CD4-positive, alpha-beta T cell treated with Interleukin-10 for 1 hour (primary cell): ENCODE measurements at regions not wholly inside any gene's neighbourhood (a gene's known extent, or its start where the extent isn't known, plus 50 kb on each side); places are given as distances from the start of the nearest gene placed in this dataset.
"Not testable (repeated sequence)": the region's sequence is repeated elsewhere in the genome, so short reads cannot be mapped to it uniquely, and the experiment has no call there.

Source experiments
- DNase-seq: peaks from one replicate; pipeline ENCODE4 v3.0.0-alpha.2; 2020

DNA sequence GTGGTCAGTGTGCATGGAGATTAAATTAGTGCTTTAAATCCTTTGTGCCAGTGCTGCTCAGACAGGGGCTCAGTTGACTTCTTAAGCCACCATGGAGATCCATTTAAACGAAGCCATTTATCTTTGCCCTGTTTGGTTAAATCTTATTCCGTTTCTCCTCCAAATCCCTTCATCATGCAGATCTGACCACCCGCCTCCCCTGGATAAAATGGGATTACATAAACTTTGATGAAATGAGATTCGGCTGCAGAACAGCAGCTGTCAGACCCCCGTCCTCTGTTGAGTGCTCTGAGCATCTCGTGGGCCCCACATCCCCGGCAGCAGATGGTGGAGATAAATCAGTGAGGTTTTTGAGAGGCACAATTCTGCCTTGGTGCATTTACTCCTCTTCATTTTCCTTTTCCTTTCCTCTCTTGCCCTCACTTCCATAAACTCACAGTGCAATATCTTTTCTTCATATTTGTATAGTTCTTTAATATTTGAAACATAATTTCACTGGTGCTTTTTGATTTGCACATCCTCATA lies 84.4 kb upstream of the TWIST2 start:
- no peak for DNase-seq

DNA sequence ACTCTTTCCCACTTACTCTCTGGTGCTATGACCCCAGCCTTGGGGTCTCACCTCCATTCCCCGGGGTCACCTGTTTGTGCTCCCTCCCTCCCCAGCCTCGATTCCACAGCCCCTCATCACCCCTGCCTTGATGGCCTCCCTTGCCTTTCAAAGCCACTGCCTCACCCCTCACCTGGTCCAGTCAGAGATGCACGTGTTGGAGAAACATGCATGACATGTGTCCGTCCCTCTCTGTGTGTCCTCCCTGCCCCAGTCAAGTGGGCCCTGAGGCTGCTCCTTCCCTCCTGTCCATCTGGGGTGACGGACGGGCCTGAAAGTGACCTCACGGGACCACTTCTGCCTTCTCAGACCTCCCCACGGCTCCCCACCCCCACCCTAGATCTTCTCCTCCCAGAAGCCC lies 82.3 kb upstream of the TWIST2 start:
- no peak for DNase-seq

DNA sequence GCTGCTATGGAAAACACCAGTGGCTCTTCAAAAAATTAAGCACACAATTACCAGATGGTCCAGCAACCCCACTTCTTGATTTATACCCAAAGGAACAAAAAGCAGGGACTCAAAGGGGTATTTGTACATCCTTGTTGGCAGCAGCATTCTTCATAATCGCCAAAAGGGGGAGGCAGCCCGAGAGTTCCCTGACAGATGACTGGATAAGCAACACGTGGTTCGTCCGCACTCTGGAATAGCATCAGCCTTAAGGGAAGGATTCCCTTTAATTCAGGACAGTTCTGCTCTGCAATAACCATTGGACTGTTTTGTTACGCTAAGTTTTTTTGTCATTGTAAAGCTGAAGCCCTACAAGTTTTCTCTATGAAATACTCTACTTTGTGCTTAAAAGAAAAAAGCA lies 76.7 kb upstream of the TWIST2 start:
- no peak for DNase-seq

DNA sequence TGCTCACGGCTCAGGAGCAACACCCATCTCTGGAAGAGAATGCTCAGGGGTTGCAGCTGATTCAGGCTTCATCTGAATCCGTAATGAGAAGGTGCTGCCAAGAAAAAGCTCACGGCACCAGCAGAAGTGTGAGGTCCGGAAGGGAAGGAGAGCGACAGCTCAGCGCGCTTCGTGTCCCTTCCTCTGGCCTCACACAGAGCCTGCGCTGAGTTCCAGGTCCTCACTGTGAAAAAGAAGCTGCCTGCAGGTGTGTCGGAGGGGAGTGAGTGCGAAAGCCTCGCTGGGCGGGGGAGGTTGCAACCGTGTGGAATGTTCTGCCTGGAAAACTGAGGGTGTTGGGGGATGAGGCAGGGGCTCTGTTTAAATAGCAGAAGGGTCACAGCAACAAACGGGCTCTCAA lies 76.2 kb upstream of the TWIST2 start:
- no peak for DNase-seq

DNA sequence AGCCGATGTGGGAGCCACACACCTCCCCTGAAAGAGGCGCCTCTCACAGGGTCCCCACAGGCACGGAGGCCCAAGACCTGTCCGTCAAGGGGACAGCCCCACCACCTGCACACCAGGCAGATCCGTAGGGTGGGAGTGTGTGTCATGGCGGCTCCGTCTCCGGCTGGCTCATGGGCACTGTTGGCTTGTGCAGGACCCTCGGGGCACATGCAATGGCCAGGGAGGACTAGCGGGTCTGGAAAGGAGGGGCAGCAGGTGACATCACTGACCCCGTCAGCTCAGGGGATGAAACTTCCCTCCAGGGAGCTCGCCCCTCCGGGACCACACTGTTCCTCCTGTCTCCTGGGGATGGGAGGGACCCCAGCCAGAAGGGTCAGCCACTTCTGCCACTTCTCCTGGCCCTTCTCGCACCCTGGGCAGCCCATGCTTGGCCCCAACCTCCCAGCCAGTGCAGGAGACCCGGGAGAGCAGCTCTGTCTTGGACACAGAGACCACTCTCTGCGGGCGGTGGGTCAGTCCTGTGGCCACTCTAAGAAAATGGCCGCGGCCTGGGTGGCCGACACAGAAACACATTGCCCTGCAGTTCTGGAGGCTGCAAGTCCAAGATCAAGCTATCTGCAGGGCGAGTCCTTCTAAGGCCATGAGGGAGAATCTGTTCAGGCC lies 75.1 kb upstream of the TWIST2 start:
- no peak for DNase-seq

DNA sequence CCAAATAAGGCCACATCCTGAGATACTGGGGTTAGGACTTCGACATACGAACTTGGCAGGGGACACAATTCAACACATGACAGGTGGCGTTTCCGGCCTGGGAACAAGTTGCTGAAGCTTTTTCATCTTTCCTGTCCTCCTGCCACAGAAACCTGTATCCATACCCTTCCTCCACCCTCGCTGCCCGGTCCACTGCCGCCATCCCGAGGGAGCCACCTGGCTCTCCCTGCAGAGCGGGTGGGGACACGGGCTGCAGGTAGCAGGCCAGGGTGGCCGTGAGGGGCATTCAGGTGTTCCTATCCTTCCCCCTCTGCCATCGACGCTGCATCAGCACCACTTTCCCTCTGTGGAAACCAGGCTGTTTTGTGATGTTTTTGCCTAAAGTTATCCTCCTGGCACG lies 74.4 kb upstream of the TWIST2 start:
- no peak for DNase-seq

DNA sequence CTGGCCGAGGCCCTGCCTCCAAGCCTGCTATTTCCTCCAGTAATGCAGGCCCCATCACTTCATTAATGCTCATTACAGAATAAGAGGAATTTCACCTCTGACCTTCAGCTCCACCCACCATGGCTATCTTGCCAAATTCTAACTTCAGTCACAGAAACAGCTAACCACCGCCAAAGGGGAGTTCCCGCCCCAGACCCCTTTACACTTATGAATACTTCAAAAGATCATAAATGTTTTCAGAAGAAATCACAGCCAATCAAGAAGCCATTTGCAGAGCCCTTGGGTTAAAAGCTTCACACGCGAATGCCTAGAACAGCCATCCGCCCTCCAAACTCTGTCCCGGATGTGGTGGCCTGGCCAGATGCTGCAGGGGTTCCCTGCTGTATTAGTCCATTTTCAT lies 73.8 kb upstream of the TWIST2 start:
- no peak for DNase-seq

DNA sequence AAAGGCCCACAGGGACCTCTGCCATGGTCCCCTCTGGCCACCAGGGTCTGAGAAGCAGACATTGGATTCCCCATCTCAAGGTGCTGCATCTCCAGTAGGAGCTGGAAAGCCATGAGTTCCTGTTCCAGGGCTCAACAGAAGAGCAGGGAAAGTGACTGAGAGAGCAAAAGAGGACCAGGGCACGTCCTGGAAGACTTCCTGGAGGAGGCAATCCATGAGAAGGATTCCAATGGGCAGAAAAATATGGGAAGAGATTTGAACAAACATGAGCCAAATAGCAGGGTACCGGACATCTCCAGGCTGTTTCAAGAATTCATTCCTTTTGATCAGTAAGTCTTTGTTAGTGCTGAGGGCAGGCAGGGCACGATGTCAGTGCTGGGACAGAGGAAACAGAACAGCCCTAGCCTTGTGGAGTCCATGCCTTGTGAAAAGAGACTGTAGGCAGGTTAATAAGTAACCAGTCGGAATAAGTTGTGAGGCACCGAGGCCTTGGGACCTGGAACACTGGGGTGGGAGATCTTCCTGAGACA lies 72.8 kb upstream of the TWIST2 start:
- DNase-seq: no peak

DNA sequence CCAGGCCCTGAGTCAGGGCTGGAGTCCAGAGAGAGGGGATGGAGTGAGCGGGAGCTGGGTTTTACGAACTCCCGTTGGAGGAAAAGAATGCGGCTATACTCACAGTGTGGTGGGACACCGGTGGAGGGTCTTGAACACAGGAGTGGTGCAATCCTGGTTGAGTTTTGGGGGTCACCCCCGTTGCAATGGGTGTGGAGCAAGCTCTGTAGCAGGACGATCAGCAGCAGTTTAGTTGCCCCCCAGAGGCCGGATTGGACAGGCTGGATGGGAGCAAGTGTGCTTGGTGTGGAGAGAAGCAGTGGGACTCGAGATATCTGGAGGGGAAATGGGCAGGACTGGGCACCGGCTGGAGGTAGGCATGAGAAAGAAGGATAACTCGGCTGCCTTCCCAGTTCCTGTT lies 72.3 kb upstream of the TWIST2 start:
- DNase-seq: no peak

DNA sequence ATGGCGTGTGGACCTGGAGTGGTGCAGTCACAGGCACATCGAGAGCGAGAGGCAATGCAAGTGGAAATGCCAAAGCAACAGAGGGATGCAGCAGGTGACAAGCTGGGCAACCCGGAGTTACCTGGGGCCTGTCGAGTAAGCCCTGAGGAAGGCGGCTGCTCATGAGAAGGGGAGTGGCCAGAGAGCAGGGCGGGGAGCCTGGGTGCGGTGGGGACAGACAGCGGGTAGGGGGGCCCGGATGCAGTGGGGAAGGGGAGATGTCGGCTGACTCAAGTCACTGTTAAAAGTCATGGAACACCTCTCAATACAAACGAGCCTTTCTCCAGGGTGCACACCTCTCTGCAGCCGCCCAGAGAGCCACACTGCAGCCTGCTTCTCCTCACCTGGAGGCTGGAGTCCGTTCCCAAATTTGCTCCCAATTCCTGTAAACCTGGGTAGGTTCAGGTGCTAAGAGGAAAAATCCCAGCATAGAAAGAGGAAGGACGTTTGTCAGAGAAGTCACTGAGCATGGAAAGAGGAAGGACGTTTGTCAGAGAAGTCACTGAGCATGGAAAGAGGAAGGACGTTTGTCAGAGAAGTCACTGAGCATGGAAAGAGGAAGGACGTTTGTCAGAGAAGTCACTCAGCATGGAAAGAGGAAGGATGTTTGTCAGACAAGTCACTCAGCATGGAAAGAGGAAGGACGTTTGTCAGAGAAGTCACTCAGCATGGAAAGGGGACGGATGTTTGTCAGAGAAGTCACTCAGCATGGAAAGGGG lies 71.7 kb upstream of the TWIST2 start:
- no peak for DNase-seq

DNA sequence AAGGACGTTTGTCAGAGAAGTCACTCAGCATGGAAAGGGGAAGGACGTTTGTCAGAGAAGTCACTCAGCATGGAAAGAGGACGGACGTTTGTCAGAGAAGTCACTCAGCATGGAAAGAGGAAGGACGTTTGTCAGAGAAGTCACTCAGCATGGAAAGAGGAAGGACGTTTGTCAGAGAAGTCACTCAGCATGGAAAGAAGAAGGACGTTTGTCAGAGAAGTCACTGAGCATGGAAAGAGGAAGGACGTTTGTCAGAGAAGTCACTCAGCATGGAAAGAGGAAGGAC lies 71.2 kb upstream of the TWIST2 start:
- DNase-seq: not testable (repeated sequence)

DNA sequence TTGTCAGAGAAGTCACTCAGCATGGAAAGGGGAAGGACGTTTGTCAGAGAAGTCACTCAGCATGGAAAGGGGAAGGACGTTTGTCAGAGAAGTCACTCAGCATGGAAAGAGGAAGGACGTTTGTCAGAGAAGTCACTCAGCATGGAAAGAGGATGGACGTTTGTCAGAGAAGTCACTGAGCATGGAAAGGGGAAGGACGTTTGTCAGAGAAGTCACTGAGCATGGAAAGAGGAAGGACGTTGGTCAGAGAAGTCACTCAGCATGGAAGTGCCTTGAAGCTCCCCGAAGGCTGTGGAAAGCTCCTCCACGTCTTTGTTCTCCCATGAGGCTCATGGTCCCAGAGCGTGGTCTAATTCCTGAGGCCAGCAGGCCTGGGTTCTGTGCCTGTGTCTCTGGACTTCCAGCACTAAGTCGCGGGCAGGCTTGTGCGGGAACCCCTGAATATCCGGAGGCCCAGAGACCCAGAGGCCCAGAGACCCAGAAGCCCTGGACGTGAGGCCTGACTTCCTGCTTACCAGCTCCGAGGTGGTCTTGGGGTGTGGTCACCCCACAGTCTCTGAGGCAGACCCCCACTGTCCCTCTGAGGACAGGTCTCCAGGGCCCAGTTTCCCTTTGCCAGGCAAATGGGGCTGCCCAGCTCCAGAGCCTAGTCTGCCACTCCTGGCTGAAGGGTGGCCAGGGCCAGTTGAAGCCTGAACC lies 70.4 kb upstream of the TWIST2 start:
- DNase-seq: no peak

DNA sequence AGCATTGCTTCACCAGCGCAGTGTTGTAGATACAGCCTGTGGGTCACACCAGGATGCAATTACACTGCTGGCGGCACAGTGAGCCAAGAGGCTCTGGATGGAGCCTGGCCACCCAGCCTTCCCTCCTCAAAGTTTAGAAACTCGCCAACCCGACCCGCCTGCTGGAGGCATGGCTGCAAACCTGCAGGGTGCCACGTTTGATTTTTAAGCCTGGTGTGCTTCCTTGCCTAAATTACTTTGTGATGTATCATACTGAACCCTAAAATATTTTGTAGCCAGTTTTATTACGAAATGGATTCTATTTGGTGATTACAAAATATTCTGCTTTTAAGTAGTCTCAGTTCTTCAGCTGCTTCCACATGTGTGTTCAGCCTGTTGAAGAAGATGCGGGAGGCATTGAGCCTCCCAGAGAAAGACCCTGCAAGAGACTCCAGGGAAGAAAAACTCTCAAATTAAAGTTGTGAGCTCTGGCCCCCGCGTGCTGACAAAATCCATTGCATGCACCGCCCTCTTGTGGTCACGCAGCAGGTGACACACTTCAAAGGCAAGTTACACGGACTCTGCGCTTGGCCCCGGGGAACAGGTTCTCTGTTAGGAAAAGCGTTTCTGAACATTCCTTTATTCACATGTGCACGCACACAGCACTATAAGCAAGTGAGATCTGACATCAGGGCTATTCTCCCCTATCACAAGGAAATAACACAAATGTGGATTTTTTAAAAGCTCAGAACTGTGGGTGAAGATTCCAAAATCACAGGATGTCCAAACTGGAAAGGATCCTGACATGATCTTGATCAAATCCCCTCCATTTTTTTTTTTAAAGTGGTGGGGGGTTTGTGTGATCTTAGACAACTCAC lies 63.0 kb upstream of the TWIST2 start:
- DNase-seq: peak; percentile 36

DNA sequence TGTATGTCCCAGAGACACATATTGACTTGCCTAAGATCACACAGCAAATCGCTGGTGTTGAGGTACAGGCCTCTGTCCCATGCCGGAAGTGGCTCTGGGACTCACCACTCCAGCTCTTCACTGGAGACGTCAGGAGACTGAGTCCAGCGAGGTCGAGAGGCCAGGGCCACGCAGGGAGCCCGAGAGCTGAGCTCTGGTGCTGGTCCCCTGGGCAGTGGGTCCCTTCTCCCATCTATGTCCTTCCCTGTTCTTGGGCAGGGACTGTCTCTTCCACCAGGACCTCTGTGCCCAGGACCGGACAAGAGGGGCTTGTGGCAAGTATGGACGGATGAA lies 62.4 kb upstream of the TWIST2 start:
- DNase-seq: no peak

DNA sequence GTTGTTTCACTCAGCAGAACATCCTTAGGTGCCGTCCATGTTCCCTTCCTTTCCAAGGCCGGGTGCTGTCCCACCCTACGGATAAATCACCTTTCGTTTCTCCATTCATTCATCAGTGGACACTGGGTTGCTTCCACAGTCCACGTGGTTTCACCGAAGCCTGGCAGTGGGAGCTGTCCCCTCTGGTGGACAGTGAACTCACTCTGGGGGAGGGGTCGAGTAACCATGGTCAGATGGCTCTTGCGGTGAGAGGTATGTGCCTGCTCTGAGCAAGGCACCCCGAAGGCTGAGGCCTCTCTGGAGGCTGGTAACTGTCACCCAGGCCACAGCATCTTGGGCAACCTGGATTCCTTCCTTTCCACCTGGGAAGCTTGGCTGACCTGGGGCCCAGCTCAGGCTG lies 61.5 kb upstream of the TWIST2 start:
- no peak for DNase-seq

DNA sequence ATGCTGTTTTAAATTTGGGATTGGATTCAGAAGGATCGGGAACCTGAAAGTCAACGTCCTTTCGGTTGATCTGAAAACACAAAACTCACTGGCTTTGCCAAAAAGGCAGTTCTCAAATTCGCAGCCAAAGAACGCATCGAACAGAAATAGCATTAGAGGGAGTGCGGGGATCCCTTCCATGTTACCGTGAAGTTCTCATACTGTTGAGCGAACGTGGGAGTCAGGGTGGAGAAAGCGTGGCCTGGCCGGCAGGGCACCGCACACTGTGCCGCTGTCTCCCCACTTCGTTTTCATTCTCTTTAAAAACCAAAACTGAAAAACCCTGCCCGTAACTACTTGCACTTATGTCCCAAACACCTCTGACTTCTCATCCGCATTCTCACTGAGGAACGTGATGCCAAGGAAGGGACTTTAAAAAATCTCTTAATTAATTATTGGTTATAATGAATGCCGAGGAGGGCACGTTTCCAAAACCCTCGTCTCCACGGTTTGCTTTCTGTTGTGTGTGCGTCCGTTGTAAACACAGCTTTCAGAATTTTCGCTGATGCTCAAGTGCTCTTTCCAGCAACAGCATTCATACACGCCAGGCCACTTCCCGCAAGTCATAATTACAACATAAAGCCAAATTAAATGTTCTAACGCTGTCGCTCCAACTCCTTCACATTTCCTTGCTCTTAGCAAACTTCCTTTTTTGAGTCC lies 60.9 kb upstream of the TWIST2 start:
- DNase-seq: no peak

DNA sequence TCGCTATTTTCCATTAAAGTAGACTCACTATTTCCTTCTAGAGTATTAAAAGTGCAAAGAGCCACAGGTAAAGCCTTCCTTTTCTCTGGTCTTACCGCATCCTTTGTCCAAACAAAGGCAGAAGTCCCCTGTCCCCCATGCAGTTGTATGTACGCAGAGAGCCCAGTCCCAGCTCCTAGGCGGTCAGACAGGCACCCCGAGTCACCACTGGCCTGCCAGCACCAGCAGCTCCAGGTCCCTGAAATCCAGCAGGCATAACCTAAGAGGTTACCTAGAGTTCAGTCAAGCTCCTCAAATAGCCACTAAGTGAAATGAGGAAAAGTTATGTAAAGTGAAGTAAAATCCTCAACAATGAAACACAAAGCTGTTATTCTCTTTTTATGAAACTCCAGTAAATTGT lies 60.4 kb upstream of the TWIST2 start:
- DNase-seq: no peak

DNA sequence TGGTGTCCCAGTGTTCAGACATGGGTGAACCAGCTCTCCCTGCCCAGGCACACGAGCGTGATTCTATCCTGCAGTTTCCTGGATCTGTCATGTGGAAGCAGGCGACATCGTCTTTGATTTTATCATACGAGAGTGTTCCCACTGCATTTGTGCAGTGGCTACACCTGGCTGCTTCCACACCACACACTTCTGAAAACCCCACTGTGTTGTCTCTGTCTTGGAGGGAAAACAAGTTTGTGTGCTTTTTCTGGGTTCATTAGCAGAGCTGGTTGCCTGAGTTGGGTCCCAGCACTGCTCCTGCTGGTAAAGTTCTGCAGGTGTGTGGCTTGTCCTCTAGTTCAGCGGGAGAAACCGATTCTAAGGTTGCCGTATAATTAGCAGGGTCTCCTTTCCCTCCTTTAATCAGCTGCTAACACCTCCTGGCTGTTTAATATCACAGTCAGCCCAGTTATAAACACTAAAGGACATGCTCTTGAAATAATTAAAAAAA lies 58.5 kb upstream of the TWIST2 start:
- DNase-seq: no peak

DNA sequence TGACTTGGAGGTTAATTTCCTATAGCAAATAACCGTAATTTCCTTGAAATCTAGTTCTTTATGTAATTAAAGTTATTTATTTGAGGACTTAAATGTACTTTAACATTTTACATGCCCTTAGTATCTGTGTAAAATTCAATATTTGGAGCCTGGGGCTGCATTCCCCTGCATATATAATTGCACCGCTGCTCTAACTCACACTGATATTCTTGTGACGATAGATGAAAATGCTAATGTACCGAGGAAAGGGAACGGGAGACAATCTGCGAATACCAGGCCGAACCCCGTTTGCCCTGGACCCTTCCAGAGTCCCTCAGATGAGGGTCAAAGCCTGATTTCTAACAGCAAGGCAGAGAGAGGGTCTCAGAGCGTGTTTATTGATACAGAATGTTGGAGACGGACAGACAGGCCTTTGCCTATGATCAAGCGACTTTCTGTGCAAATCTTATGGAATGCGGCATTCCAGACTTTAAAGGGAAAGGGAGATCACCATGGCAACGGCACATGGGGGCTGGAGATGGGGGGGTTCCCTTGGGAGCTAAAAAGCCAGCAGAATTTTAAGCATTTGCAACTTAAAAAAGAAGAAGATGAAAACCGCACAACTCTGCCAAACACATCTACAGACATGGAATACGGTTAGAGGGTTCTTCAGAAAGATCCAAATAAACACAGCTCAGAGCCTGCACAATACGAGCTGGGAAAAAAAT lies 57.6 kb upstream of the TWIST2 start:
- DNase-seq: no peak

DNA sequence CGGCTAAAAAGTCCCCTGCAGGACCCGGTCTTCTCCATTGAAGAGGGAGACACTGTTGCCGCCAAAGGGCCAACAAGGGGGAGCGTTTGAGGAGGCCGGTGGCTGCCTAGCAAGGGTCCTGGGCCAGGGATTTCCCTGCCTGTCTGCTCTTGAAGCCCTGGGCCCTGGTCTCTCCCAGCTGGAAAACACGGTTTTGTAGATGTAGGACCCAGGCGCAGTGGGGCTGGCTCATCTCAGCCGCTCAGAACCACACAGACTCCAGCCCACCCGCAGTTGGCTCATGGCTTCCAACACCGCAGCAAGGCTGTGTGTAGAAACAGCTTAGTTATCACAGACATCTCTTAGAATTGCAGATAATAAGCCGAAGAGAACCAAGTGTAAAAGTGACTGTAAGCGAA lies 57.1 kb upstream of the TWIST2 start:
- no peak for DNase-seq

DNA sequence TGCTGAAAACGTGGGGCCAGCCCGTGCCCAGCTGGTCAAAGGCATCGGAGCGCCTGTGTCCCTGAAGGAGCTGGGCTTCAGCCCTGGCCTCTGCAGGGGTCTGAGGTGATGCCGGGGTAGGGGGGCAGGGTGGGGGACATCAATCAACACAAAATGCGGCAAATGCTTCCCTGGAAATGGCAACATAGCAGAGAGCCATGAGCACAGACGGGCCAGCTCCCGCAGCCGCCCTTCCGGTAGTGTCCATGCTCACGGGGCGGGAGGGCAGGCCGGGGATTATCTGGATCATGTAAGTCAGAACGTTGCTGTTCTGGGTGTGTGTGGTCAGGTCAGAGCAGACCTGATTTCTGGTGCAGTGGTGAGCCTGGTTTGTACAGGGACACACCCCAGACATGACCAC lies 56.5 kb upstream of the TWIST2 start:
- no peak for DNase-seq

DNA sequence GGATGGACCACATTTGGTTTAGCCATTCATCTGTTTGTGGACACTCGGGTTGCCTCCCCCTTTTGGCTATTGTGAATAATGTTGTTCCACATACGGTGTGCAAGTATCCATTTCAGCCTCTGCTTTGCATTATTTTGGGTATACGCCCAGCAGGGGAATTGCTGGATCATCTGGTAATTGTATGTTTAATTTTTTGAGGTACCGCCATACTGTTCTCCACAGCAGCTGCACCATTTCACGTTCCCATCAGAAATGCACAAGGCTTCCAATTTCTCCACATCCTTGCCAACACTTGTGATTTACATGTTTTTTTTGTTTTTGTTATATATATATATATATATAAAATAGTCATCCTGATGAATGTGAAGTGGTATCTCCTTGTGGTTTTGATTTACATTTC lies 54.6 kb upstream of the TWIST2 start:
- DNase-seq: no peak
